Fibroblast of villous mesenchyme (primary cell): ENCODE measurements at regions not wholly inside any gene's neighbourhood (a gene's known extent, or its start where the extent isn't known, plus 50 kb on each side); places are given as distances from the start of the nearest gene placed in this dataset.

Experiments
- DNase-seq: peaks from one replicate; pipeline ENCODE4 v3.0.0-alpha.2; 2010; ENCODE audit warnings: low read depth
- H3K4me3 ChIP-seq: 2 replicates; pipeline ENCODE4 v1.5.1; 2011; ENCODE audit warnings: low read depth, mild to moderate bottlenecking, low read length
- CTCF ChIP-seq: IDR thresholded peaks from 2 replicates; pipeline ENCODE4 v1.5.1; 2012; ENCODE audit warnings: low read depth, mild to moderate bottlenecking, low read length; ENCODE audit not compliant: insufficient read depth

GRCh38 chr22:49351761-49352227, 475.9 kb downstream of the BRD1 start:
- TF ChIP-seq CTCF: no peak
- DNase-seq: no peak
- H3K4me3 ChIP-seq: no peak overlapping the region

GRCh38 chr22:49350441-49351121, 477.1 kb downstream of the BRD1 start:
- no peak overlapping the region for H3K4me3 ChIP-seq
- TF ChIP-seq CTCF: no peak
- DNase-seq: no peak

DNA sequence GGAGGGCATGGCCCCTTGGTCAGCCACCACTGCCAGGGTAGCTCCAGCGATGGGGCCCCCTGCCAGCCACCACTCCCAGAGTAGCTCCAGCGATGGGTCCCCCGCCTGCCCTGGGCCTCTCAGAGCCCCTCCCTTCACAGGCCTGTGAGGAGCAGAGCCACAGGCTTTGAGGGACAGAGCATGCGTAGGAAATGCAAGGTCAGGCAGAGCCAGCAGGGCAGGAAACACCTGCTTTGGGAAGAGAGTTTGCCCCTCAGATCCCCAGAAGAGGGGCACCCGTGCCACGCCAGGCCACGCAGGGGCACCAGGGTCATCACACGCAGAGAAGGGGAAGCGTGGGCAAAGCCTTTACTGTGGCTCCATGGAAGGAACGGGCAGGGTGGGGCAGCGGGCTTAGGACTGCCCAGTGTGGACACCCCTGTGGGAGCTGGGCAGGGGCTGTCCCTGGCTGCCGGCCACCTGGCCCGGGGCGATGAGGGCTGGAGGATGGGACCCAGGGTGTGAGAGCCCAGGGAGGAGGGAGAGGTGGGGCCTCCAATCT, 477.8 kb downstream of the BRD1 start:
- TF ChIP-seq CTCF: no peak
- H3K4me3 ChIP-seq: no peak overlapping the region

DNA sequence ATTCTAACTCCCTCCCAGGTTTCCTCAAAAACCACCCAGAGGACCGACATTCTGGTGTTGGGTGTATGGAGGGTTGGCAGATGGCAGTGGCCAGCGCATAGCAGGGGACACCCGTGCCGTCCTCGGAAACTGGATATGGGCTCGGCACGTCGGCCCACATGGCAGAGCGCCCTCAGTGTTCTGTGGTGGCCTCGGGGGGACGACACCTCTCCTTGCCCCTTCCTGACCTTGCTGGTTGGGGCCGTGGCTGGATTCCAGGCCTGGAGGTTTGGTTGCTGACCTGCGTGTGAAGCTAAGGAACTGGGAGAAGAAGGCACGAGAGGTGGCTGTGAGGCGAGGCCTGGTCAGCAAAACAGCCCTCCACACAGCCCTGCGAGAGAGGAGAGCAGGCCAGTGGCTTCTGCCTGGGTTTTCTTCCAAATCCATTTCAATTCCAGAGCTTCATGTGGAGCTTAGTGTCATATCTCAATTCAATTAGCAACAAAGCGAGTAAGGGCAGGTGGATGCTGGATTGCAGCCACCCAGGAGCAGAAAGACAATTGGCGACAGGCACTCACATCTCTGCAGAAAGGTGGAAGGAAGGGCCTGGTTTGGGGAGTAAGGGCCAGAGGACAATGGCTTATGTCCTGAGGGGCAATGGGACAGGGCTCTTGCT, 478.4 kb downstream of the BRD1 start:
- DNase-seq: no peak
- TF ChIP-seq CTCF: no peak
- no peak overlapping the region for H3K4me3 ChIP-seq

More for the DNA sequence above, 477.8 kb downstream of the BRD1 start:
- no peak for DNase-seq

DNA sequence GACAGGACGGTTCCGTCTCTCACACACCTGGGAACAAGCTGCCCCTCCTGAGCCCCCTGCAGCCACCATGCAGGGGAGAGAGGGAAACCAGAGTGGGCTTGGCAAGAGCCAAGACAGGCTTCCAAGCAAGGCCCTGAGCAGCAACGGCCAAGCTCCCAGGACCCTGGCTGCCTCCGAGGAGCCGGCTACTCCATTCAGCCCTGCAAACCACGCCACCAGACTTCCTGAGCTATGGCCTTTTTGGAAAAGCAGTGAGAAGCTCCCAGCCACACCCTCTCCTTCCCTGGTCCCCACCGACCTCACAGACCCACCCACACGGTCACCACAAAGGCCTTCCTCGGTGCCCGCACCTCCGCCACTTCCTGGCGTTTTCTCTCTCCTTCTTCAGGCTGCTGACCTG, 479.0 kb downstream of the BRD1 start:
- no peak for DNase-seq
- no peak for TF ChIP-seq CTCF
- H3K4me3 ChIP-seq: no peak overlapping the region

DNA sequence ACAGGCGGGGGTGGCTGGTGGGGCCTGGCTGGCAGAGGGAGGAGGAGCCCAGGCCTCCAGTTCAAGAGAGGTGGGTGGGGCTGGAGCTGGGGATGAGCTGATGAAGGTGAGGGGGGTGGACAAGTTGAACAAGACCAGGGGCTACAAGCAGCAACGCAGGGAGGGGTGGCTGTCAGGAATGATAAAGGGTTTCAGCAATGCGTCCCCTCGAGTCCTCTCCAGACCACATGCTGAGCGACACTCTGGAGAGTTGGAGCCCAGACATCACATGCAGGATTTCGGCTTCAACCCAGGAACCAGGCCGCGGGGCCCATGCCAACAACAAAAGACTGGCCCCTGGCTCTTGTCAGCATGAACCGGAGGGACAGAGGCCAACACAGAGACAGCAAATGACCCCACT, 480.3 kb downstream of the BRD1 start:
- no peak for TF ChIP-seq CTCF
- DNase-seq: no peak
- H3K4me3 ChIP-seq: no peak overlapping the region
